Hepatic stellate cell (primary cell): ENCODE measurements at regions not wholly inside any gene's neighbourhood (a gene's known extent, or its start where the extent isn't known, plus 50 kb on each side); places are given as distances from the start of the nearest gene placed in this dataset.
A peak's percentile ranks its signal among the peaks of the same experiment; 100 is the strongest.

Experiments used
- DNase-seq: peaks from one replicate; pipeline ENCODE4 v3.0.0; 2011; ENCODE audit warnings: low spot score

DNA sequence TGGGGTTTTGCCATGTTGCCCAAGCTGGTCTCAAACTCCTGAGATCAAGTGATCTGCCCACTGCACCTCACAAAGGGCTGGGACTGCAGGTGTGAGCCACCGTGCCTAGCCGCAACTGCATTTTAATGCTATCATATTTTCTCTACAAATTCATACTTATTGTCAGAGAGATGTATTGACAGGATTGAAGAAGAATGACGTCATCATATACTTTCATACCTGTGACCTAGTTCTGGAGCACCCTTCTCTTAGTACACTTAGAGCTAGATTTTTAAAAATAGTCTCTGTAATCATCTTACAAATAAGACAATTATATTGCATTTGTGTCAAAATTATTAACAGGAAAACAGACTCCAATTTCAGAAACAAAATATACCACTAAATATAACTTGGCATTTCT, 242.8 kb upstream of the PDZRN3 start:
- DNase-seq = no peak

DNA sequence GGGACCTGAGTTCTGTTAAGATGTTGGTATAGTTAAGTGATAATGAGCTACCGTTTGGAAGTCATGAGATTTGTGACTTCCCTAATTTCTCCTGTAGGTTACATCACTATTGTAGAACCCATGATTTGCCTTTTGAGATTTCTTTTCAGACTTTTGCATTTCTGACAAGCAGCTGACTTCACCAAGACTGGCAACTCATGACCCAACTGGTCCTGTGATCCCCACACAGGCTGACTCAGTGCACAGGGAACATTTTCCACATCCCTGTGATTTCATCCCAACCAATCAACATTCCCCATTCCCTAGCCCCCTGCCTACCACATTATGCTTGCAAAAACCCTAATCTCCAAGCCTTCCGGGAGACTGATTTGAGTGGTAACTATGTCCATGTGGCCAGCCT, 242.1 kb upstream of the PDZRN3 start:
- no peak for DNase-seq

DNA sequence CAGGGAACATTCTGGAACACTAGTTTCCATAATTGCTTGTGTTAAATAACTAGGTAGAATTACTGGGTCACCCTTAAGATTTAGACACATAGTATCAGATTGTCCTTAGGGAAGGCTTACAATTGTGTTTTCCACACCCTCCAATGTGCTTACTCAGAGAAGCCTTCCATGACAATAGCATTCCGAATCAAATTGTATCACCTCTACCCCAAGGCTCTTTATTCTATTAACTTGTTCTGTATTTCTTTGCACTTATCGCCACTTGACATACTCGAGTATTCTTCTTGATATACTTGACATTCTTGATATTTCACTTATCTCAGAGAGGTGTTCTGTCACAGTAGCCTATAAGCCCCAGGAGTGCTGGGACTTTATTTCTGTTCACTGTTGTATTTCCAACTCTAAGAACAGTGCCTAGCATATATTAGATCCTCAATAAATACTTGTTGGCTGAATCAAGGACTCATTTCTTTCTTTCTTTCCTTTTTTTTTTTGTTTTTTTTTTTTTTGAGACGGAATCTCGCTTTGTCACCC, 238.9 kb upstream of the PDZRN3 start:
- no peak for DNase-seq

DNA sequence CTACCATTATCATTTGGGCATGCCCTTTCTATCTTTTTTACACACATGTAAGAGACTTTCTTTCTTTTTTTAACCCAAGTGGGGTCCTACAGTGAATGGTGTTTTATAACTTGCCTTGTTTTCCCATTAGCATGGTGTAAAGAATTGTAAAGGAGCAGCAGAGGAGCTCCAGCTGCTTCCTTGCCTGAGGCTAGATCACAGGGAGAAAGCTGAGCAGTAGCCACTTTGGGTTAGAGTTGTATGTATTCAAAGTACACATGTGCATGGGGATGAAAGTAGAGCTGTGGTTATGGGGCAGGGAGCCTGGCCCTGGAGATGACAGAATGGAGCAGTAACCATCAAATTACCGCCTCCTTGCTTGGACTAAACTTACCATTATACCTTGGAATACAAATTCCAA, 231.1 kb upstream of the PDZRN3 start:
- DNase-seq = no peak

DNA sequence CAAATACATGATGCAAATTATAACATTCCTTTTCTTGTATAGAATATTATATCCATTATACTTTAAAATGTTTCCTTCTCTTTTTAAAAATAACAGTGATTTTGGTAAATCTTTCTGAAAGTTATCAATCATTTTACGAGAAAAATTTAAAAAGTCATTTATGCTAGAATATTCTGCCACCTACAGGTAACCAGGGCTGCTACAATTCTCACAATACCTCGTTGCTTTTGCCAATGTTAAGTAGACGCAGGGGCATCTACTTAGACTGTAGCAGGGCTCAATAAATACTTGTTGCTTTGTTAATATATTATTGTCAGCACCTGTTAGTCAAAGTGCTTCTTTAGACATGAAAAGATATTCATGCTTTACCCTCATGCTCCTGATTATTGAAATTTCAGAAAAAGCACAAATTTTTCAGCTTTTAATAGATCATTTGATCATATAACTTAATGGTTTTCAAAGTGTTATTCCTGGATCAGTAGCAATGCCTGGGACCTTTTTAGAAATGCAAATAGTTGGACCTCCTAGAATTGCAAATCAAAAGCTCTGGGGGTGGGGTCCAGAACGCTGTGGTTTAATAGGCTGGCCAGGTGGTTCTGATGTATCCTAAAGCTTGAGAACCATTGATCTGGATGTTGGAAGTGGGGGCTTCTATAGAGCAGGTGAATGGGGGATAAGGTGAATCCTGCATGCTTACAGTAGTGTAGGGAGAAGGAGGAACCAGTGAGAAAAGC, 223.6 kb upstream of the PDZRN3 start:
- DNase-seq = peak; percentile 14

DNA sequence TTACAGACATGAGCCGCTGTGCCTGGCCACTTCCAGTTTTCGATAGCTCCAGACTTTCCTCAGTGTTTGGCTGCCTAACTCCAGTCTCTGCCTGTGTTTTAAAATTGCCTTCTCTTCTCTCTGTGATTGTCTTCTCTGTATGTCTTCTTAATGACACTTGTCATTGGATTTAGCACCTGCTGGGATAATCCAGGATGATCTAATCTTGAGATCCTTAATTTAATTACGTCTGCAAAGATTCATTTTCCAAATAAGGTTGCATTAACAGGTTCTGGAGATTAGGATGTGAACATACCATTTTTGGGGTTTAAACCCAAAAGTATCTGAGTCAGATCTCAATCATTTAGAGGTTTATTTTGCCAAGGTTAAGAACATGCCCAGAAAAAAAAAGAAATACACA, 222.2 kb upstream of the PDZRN3 start:
- no peak for DNase-seq

DNA sequence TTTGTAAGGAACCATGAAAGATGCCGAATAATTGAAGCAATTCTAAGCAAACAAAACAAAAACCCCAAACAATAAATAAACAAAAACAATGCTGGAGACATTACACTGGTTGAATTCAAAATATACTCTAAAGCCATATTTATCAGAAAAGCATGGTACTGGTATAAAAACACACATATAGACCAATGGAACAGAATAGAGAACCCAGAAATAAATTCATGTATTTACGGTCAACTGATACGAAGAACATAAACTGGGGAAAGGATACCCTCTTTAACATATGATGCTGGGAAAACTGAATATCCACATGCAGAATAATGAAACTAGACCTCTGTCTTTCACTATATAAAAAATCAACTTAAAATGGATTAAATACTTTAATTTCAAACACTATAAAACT, 214.3 kb upstream of the PDZRN3 start:
- DNase-seq = no peak

DNA sequence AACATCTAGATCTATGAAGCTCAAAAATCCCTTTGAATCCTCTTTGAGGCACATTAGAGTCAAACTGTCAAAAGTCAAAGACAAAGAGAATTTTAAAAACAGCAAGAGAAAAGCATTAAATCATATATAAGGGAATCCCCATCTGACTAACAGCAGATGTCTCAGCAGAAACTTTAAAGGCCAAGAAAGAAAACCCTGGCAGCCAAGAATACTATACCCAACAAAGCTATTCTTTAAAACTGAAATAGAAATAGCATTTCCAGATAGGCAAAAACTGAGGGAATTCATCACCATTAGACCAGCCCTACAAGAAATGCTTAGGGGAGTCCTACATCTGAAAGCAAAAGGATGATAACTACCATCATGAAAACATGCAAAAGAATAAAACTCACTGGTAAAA, 211.2 kb upstream of the PDZRN3 start:
- DNase-seq = no peak

DNA sequence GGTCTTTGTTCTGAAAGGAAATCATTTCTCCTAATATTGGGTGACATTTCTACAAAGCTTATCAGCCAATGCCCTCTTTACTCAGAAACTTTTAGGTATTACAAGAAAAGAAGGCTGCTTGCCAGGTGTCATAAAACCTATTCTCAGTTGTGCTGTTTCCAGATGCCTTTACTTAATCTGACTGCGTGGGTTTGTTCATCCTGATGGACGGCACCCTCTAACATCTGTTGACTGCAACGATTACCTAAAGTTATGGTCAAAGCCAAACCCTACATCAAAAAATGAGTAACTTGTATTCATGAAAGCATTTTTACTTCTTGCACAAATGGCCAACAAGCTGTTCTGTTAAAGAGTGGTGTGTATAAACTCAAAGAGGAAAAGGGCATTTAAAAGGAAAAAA, 207.7 kb upstream of the PDZRN3 start:
- DNase-seq = no peak

DNA sequence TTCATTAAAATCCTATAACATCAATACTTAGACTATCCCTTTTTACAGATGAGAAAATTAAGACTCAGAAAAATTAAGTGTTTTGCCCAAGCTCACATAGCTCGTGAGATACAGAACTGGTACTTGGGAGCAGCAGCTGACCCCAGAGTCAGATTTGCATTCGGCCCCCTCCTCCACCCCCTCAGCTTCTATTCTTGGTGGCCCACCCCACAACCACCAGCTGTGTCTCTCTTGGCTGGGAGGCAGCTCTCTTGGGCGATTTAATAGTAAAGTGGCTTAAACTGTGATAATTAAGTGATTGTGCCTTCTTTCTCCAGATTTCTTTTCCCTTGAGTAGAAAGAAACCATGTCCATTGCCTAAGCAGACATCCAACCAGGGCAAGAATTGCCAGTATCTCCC, 203.6 kb upstream of the PDZRN3 start:
- DNase-seq = no peak

DNA sequence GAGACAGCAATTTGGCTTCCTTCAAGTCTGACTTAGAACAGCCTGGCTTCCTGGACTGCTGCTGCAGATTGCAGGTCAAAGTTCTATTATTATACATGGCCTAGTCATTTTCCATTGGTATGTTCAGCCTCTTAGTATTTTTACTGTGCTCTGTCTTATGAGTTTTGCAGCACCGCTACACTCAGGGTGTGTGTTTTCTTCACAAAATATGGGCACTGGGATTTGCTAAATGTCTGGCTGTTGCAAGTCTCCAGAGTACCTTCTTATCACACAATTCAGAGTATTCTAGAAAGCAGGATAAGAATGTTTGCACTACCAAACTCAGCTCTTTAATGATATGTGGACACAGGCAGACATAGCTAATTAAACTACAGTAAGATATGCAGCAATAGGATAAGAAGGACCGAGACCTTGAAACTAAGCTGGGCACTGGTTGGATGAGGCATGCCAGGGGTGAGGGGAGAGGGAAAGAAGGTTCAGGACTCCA, 203.0 kb upstream of the PDZRN3 start:
- DNase-seq = peak; percentile 18

DNA sequence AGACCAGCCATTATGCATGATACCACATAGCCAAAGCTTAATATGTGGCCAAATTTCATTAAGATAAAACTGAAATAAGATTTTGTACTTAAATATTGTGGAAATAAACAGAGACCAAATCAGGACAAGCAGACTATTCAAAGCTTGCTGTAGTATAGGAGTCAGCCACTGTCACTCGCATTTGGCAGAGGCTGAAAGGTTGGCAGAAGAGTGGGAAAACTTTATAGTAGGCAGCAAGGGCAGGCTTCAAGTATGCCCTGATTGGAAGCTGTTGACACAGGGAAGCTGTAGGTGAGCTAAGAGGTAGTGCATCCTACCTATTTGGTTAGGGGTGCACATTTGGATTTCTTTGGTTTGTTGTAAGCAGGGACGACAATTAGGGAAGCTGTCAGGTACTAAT, 202.5 kb upstream of the PDZRN3 start:
- no peak for DNase-seq

DNA sequence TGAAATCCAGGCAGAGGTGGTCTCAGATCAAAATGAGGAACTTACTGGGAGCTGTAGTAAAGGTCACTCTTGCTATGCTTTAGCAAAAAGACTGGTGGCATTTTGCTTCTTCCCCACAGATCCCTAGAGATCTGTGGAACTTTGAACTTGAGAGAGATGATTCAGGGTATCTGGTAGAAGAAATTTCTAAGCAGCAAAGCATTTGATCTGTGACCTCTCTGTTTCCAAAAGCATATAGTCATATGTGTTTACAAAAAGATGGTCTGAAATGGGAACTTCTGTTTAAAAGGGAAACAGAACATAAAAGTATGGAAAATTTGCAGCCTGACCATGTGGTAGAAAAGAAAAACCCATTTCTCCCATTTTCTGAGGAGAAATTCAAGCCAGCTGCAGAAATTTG, 196.2 kb upstream of the PDZRN3 start:
- DNase-seq = peak; percentile 6

DNA sequence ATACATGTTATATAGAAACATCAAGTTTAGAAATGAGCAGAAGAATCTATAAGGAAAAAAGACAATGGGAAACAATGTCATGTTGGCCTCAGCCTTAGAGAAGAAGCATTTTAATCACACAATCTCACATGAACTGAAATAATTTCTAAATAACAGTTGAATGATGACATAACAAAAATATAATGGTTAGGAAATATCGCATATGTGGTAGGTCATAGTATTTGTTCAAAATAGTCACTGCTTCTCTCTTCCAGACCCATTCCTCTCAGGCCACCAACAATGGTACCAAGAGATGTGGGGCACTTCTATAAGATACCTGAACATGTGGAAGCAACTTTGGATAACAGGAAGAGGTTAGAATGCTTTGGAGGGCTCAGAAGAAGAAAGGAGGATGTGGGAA, 195.7 kb upstream of the PDZRN3 start:
- no peak for DNase-seq

DNA sequence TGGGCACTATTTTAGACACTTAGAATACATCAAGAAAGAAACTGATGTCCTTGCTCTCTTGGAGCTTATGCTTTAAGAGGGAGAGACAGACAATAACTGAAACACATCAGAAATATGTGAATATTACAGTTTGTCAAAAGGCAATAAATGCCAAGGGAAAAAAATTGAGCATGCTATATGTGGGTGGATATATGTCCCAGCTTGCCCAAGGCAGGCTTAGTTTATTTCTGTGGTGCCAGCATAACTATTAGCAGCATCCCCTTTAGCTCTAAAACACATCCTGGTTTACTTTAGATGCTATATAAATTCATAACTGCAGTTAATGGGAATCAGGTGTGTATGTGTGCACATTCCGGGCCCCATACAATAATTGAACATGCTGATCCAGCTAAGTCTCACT, 191.2 kb upstream of the PDZRN3 start:
- no peak for DNase-seq

DNA sequence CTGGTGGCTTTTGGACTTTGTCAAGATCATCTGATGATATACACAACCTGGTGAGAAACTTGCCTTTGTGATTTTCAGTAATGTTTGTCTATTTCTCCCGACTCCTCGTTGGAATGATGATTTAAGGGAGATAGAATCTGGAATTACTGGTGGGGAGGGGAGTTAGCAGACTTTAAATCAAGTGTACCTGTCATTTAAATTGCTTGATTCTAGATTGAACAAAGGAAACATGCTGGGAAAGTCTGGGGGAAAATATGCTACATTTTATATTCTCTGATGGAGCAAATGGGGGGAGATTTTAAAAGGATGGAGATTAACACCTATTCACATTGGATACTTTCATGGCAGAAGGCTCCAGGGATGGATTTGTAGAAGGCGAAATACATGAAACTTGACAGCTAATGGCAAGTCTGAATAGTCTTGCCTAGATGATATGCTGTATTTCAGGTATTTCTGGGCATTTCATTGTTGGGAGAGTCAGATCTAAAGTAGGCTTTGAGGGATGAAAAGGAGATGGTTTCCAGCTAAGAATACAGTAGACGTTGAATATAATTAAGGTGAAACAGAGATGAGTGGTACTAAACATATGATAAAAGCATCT, 189.1 kb upstream of the PDZRN3 start:
- no peak for DNase-seq

DNA sequence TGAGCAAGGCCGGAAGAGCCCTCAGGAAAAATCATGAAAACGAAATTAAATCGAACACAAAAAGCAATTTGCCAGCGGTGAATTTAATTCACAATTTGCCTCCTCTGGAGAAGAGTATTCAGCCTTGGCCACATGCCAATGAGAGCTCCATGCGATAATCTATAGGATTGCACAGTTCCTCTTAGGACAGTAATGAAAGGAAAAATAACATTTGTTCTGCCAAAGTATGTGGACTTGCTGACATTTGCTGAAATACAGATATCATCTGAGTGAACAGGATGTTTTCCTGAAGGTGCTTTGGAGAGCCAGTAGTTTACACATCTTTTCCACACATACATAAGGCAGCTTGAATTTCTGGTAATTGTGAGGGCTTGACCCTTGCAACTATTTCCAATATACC, 188.6 kb upstream of the PDZRN3 start:
- DNase-seq = no peak

DNA sequence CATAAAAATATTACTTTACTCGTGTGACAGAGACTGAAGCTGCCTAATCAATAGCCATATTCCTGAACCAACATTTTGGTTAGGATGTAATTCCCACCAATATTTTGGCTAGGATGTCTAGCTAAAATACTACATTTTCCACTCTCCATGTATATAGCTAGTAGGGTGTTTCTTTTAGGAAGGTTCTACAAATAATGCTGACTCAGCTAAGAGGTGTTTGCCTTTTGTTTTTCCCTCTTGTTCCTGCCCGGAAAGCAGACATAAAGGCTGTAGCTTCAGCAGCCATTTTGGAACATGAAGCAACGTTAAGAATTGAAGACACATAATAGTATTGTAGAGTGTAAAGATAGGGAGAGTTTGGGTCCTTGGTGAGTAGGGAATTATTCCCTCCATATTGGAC, 187.3 kb upstream of the PDZRN3 start:
- DNase-seq = no peak

DNA sequence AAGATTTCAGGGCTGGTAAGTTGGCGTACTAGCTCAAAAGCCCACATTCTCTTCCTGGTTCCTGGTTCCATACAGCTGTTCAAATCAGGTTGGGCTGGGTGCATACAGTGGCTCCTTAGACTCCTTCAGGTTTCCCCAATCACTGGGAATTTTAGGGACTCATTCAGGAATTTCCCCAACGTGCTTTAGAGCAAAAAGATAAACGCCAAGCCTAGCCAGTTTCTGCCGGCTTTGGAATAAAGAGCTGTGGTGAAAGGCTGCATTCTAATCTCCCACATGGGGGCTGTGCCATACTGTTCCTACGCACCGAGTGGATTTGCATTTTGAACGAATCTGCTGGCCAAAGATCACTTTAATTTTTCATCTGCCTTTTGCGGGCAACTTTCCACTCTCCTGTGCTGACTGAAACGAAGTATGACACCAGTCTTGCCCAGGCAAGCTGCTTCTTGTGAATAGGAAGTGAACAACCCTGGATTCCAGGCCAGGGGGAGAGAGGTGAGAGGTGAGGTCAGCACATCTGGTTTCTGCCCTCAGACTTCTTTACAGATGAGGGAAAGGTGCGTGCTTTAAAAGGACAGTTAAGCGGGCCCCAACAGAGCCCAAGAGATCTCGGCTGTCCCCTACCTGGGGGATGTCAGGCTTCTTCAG, 184.2 kb upstream of the PDZRN3 start:
- no peak for DNase-seq

DNA sequence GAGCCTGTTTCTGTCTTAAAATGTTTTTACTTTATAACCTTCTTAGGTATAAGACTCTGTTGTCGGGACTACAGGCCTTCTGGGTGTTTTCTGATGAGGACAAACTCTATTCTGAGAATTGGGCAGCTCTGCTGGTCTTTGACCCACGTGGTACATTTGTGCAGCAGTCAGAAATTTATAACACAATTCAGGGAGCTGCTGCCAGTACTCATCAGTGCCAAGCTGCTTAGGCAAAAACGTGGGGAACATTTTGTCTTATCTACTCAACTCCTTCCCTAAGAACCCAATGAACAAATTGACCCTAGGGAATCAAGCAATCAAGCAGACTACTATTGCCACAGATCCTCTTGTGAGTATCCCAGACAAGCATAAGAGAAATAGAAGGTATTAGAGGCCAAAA, 180.7 kb upstream of the PDZRN3 start:
- no peak for DNase-seq

DNA sequence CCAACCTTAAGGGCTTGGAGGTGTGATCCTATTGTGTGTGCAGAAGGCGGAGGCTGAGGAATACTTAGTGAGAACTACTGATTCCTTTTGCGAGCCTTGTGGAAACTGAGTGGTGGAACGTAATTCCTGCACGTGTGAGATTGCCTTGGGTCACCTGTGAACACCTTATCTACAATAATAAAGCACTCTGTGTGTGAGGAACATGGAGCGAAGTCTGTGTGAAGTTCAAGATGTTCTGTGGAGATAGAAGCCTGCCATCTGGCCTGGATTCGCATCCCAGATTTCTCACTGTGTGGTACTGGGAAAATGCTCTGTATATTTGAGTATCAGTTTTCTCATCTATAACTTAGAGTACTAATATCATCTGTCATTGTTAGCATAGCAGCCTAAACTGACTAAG, 179.5 kb upstream of the PDZRN3 start:
- no peak for DNase-seq

DNA sequence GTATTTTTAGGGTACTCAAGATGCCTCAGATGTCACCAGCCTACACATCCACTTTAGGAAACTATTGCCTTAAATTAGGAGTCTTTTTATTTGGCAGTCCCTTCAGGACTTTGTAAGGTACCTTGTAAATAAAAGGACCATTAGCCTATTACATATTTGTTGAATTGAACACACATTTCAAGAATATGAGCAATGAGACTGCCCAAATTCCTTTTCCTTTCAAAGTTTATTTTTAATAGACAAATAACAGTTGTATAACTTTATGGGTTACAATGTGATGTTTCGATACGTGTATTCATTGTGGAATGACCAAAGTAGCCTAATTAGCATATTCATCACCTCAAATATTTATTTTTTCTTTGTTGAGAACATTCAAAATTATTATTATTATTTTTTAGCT, 176.7 kb upstream of the PDZRN3 start:
- DNase-seq = no peak

DNA sequence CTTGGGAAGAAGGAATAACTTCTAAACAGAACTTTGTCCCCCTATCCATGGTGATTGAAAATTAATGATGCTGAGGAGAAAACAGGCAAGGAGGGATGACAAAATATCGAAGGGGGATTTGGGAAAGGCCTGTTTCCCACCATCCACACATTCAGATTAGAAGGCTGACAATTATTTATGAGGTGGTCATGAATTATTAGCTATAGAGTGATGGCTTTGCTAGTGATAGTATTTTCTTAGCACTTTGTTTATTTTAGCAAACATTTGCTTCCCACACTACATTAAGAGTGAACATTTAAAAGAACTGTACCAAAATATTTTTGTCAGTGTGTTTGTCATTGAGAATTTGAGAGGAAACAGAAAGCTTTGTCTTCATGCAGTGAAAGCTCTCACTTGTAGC, 172.6 kb upstream of the PDZRN3 start:
- DNase-seq = no peak
